ENCODE measurements at regions not wholly inside any gene's neighbourhood (a gene's known extent, or its start where the extent isn't known, plus 50 kb on each side); places are given as distances from the start of the nearest gene placed in this dataset.

GRCh38 chr3:104582092-104582491 is 784.6 kb upstream of the ALCAM start:
- no peak overlapping the region for H3K4me3 ChIP-seq (ENCODE audit: low read depth, low read length)

- no peak overlapping the region for H3K4me3 ChIP-seq (ENCODE audit: low read depth, low read length)
Measured at GRCh38 chr3:104584682-104585081, 782.0 kb upstream of the ALCAM start.

GRCh38 chr3:104586344-104586743 is 780.4 kb upstream of the ALCAM start:
- H3K4me3 ChIP-seq (ENCODE audit: low read depth, low read length): no peak overlapping the region

- no peak overlapping the region for H3K4me3 ChIP-seq (ENCODE audit: low read depth, low read length)
Measured at GRCh38 chr3:104588442-104588841, 778.3 kb upstream of the ALCAM start.

GRCh38 chr3:104591776-104592175 is 774.9 kb upstream of the ALCAM start:
- no peak overlapping the region for H3K4me3 ChIP-seq (ENCODE audit: low read depth, low read length)

- H3K4me3 ChIP-seq (ENCODE audit: low read depth, low read length): no peak overlapping the region
Measured at GRCh38 chr3:104594491-104594890, 772.2 kb upstream of the ALCAM start.

GRCh38 chr3:104596054-104596453 is 770.7 kb upstream of the ALCAM start:
- H3K4me3 ChIP-seq (ENCODE audit: low read depth, low read length): no peak overlapping the region

GRCh38 chr3:104596551-104596950 is 770.2 kb upstream of the ALCAM start:
- no peak overlapping the region for H3K4me3 ChIP-seq (ENCODE audit: low read depth, low read length)

- no peak overlapping the region for H3K4me3 ChIP-seq (ENCODE audit: low read depth, low read length)
Measured at GRCh38 chr3:104598848-104599511, 767.7 kb upstream of the ALCAM start.

- H3K4me3 ChIP-seq (ENCODE audit: low read depth, low read length): no peak overlapping the region
Measured at GRCh38 chr3:104604326-104605010, 762.2 kb upstream of the ALCAM start.

GRCh38 chr3:104606812-104607211 is 759.9 kb upstream of the ALCAM start:
- H3K4me3 ChIP-seq (ENCODE audit: low read depth, low read length): no peak overlapping the region

- H3K4me3 ChIP-seq (ENCODE audit: low read depth, low read length): no peak overlapping the region
Measured at GRCh38 chr3:104610730-104611652, 755.7 kb upstream of the ALCAM start.

GRCh38 chr3:104612218-104612617 is 754.5 kb upstream of the ALCAM start:
- H3K4me3 ChIP-seq (ENCODE audit: low read depth, low read length): no peak overlapping the region

- no peak overlapping the region for H3K4me3 ChIP-seq (ENCODE audit: low read depth, low read length)
Measured at GRCh38 chr3:104614564-104614963, 752.1 kb upstream of the ALCAM start.

- H3K4me3 ChIP-seq (ENCODE audit: low read depth, low read length): no peak overlapping the region
Measured at GRCh38 chr3:104628185-104628789, 738.4 kb upstream of the ALCAM start.

GRCh38 chr3:104629038-104629437 is 737.7 kb upstream of the ALCAM start:
- H3K4me3 ChIP-seq (ENCODE audit: low read depth, low read length): no peak overlapping the region

GRCh38 chr3:104631254-104631653 is 735.5 kb upstream of the ALCAM start:
- no peak overlapping the region for H3K4me3 ChIP-seq (ENCODE audit: low read depth, low read length)

- no peak overlapping the region for H3K4me3 ChIP-seq (ENCODE audit: low read depth, low read length)
Measured at GRCh38 chr3:104632521-104632920, 734.2 kb upstream of the ALCAM start.

- no peak overlapping the region for H3K4me3 ChIP-seq (ENCODE audit: low read depth, low read length)
Measured at GRCh38 chr3:104632947-104633346, 733.8 kb upstream of the ALCAM start.

- H3K4me3 ChIP-seq (ENCODE audit: low read depth, low read length): no peak overlapping the region
Measured at GRCh38 chr3:104635872-104636580, 730.7 kb upstream of the ALCAM start.

- no peak overlapping the region for H3K4me3 ChIP-seq (ENCODE audit: low read depth, low read length)
Measured at GRCh38 chr3:104642827-104643226, 723.9 kb upstream of the ALCAM start.
